OCI-LY1 (cell line): ENCODE measurements at regions not wholly inside any gene's neighbourhood (a gene's known extent, or its start where the extent isn't known, plus 50 kb on each side); places are given as distances from the start of the nearest gene placed in this dataset.

Experiments
- H2AFZ ChIP-seq: fragments of 200-600 bp; sonication (generic), shearing (Covaris generic); 2 replicates; pipeline ENCODE4 v1.6.0; 2014; ENCODE audit warnings: antibody characterized with exemption, mild to moderate bottlenecking, low read length
- H3F3A ChIP-seq: fragments of 200-600 bp; sonication (generic), shearing (Covaris generic); 2 replicates; pipeline ENCODE4 v1.6.0; 2014; ENCODE audit warnings: mild to moderate bottlenecking, antibody characterized with exemption, low read length, moderate library complexity; ENCODE audit not compliant: insufficient read depth
- H3K27ac ChIP-seq: fragments of 200-600 bp; sonication (generic); 2 replicates; pipeline ENCODE4 v1.5.1; 2014; ENCODE audit warnings: low read length, mixed run types, mild to moderate bottlenecking, low read depth; ENCODE audit not compliant: poor library complexity, severe bottlenecking
- H3K27me3 ChIP-seq: fragments of 200-600 bp; sonication (generic); 2 replicates; pipeline ENCODE4 v1.6.0; 2014; ENCODE audit warnings: antibody characterized with exemption, mild to moderate bottlenecking, low read length, moderate library complexity; ENCODE audit not compliant: insufficient read depth
- H3K36me3 ChIP-seq: fragments of 200-600 bp; sonication (generic); 2 replicates; pipeline ENCODE4 v1.6.1; 2014; ENCODE audit warnings: mild to moderate bottlenecking, antibody characterized with exemption, low read length, moderate library complexity, mixed read lengths; ENCODE audit not compliant: insufficient read depth
- H3K4me1 ChIP-seq: fragments of 200-600 bp; sonication (generic); 2 replicates; pipeline ENCODE4 v1.5.1; 2014; ENCODE audit warnings: mild to moderate bottlenecking, low read length, moderate library complexity; ENCODE audit not compliant: insufficient read depth, severe bottlenecking
- H3K4me2 ChIP-seq: fragments of 200-600 bp; sonication (generic), shearing (Covaris generic); 2 replicates; pipeline ENCODE4 v1.6.1; 2014; ENCODE audit warnings: low read length
- H3K4me3 ChIP-seq: fragments of 200-600 bp; sonication (generic); 2 replicates; pipeline ENCODE4 v1.5.1; 2014; ENCODE audit warnings: low read length, low read depth, mild to moderate bottlenecking, mixed read lengths; ENCODE audit not compliant: poor library complexity, severe bottlenecking
- H3K79me2 ChIP-seq: fragments of 200-600 bp; shearing (Covaris generic); 2 replicates; pipeline ENCODE4 v1.6.1; 2016; ENCODE audit warnings: mixed run types, low read length, mixed read lengths; ENCODE audit not compliant: insufficient read depth
- H3K9ac ChIP-seq: fragments of 200-600 bp; sonication (generic), shearing (Covaris generic); 2 replicates; pipeline ENCODE4 v1.6.1; 2014; ENCODE audit warnings: mild to moderate bottlenecking, low read length, mixed read lengths
- H3K9me2 ChIP-seq: fragments of 200-600 bp; sonication (generic), shearing (Covaris generic); 2 replicates; pipeline ENCODE4 v1.6.1; 2014; ENCODE audit warnings: low read depth, mild to moderate bottlenecking, low read length, mixed read lengths
- H3K9me3 ChIP-seq: fragments of 200-600 bp; shearing (Covaris generic); 2 replicates; pipeline ENCODE4 v1.6.1; 2014; ENCODE audit warnings: low read length, mixed read lengths
- H4K20me1 ChIP-seq: fragments of 200-600 bp; sonication (generic), shearing (Covaris generic); 2 replicates; pipeline ENCODE4 v1.6.0; 2016; ENCODE audit warnings: mild to moderate bottlenecking, low read length; ENCODE audit not compliant: insufficient read depth
- CTCF ChIP-seq: fragments of 200-600 bp; sonication (generic), shearing (Covaris generic); IDR thresholded peaks from 2 replicates; pipeline ENCODE4 v1.5.1; 2017; ENCODE audit warnings: mild to moderate bottlenecking, antibody characterized with exemption, low read length, moderate library complexity, mixed read lengths
- EZH2 ChIP-seq: fragments of 200-600 bp; sonication (generic), shearing (Covaris generic); IDR thresholded peaks from 2 replicates; pipeline ENCODE4 v1.8.0; 2017; ENCODE audit warnings: borderline replicate concordance, mixed run types, mild to moderate bottlenecking, antibody characterized with exemption, low read length, moderate library complexity, mixed read lengths

- Histone ChIP-seq H3F3A (no peaks in the 10 kb centered on the region), H3K4me3 (no peak overlapping the region), H3K4me1 (no peaks in the 10 kb centered on the region), H3K79me2 (no peaks in the 10 kb centered on the region), H2AFZ (no peak overlapping the region), H3K27ac (no peak overlapping the region), H3K36me3 (no peaks in the 10 kb centered on the region), H3K9me3 (no peaks in the 10 kb centered on the region), H3K9me2 (no peaks in the 10 kb centered on the region), H3K9ac (no peak overlapping the region), H4K20me1 (no peaks in the 10 kb centered on the region), H3K27me3 (no peaks in the 10 kb centered on the region), H3K4me2 (no peak overlapping the region)
- TF ChIP-seq EZH2 (no peak), CTCF (no peak)
Measured at GRCh38 chr5:108696951-108697715, 50.6 kb upstream of the FER start.

- Histone ChIP-seq H4K20me1 (no peaks in the 10 kb centered on the region), H3K36me3 (no peaks in the 10 kb centered on the region), H3K79me2 (no peaks in the 10 kb centered on the region), H2AFZ (no peak overlapping the region), H3K9ac (no peak overlapping the region), H3K27me3 (no peaks in the 10 kb centered on the region), H3K4me2 (no peak overlapping the region), H3F3A (no peaks in the 10 kb centered on the region), H3K4me1 (no peaks in the 10 kb centered on the region), H3K9me2 (no peaks in the 10 kb centered on the region), H3K27ac (no peak overlapping the region), H3K9me3 (no peaks in the 10 kb centered on the region), H3K4me3 (no peak overlapping the region)
- TF ChIP-seq EZH2 (no peak), CTCF (no peak)
Measured at GRCh38 chr5:108696407-108696806, 51.3 kb upstream of the FER start.

- H3K9me3 ChIP-seq: no peaks in the 10 kb centered on the region
- peaks cover 18% of the 10 kb centered on the region for H3K4me1 ChIP-seq
- no peaks in the 10 kb centered on the region for H4K20me1 ChIP-seq
- H3K4me2 ChIP-seq: no peak overlapping the region
- no peaks in the 10 kb centered on the region for H3K36me3 ChIP-seq
- no peaks in the 10 kb centered on the region for H3F3A ChIP-seq
- no peak overlapping the region for H2AFZ ChIP-seq
- no peak overlapping the region for H3K4me3 ChIP-seq
- TF ChIP-seq CTCF: no peak
- no peak for TF ChIP-seq EZH2
- H3K9me2 ChIP-seq: no peaks in the 10 kb centered on the region
- H3K27ac ChIP-seq: no peak overlapping the region
- no peaks in the 10 kb centered on the region for H3K79me2 ChIP-seq
- H3K27me3 ChIP-seq: no peaks in the 10 kb centered on the region
- no peak overlapping the region for H3K9ac ChIP-seq
Measured at GRCh38 chr5:108688485-108688884, 59.2 kb upstream of the FER start.
